ENCODE measurements at regions not wholly inside any gene's neighbourhood (a gene's known extent, or its start where the extent isn't known, plus 50 kb on each side); places are given as distances from the start of the nearest gene placed in this dataset.
"Not testable (repeated sequence)": the region's sequence is repeated elsewhere in the genome, so short reads cannot be mapped to it uniquely, and the experiment has no call there.

- DNase-seq (ENCODE audit: low spot score) = not testable (repeated sequence)
Observed at GRCh38 chr9:40768646-40769198, 359.8 kb downstream of the FOXD4L6 start.

- not testable (repeated sequence) for DNase-seq (ENCODE audit: low spot score)
Observed at GRCh38 chr9:40768178-40768577, 360.3 kb downstream of the FOXD4L6 start.

- DNase-seq (ENCODE audit: low spot score) = not testable (repeated sequence)
Observed at GRCh38 chr9:40754957-40755356, 373.5 kb downstream of the FOXD4L6 start.

- DNase-seq (ENCODE audit: low spot score) = peak; percentile 2
Observed at GRCh38 chr9:40753288-40753687, 375.2 kb downstream of the FOXD4L6 start.

GRCh38 chr9:40746921-40747485 lies 381.5 kb downstream of the FOXD4L6 start:
- not testable (repeated sequence) for DNase-seq (ENCODE audit: low spot score)

Measured in globus pallidus (tissue), 1 donor.